ENCODE measurements at regions not wholly inside any gene's neighbourhood (a gene's known extent, or its start where the extent isn't known, plus 50 kb on each side); places are given as distances from the start of the nearest gene placed in this dataset.
"Not testable (repeated sequence)": the region's sequence is repeated elsewhere in the genome, so short reads cannot be mapped to it uniquely, and the experiment has no call there.

DNA sequence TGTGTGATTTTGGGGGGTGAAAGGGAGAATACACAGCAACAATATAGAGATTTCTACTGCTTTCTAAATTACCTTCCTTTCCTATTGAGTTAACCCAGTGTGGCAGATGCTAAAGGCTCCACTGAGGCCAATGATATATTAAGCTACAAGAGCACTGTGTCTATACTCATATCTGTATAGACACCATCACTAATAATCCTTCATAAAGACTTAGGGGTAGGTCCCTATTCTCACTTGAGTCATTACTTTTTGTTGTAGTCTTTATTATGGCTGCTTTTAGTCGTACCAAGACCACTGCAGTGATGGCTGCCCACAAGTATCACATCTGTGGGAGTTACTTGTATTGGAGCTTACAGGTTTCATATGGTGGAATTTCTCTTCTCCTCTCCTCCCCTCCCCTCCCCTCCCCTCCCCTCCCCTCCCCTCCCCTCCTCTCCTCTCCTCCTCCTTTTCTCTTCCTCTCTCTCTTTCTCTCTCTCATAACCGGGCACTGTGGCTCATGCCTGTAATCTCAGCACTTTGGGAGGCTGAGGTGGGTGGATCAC is 637.6 kb downstream of the ADCYAP1 start:
- ChIA-PET POLR2A (no interaction called here), CTCF (no interaction called here)
- Histone ChIP-seq H3K4me1 (ENCODE audit: control extremely low read depth in 1 of 4, control insufficient read depth in 4 of 4, insufficient read depth in 4 of 4, low read length in 3 of 4) (no peaks in the 10 kb centered on the region), H3K4me3 (ENCODE audit: control insufficient read depth in 1 of 7, extremely low read depth in 1 of 7, insufficient read depth in 4 of 7, low read depth in 2 of 7, low read length in 6 of 7) (no peak overlapping the region), H3K27me3 (replicated peaks in 2 of 5; ENCODE audit: control insufficient read depth in 4 of 5, insufficient read depth in 5 of 5, low read length in 4 of 5) (no peaks in the 10 kb centered on the region), H3K27ac (ENCODE audit: insufficient read depth in 1 of 2, low read depth in 1 of 2, low read length in 2 of 2, poor library complexity in 1 of 2, severe bottlenecking in 2 of 2) (no peak overlapping the region), H3K36me3 (ENCODE audit: control insufficient read depth in 4 of 4, insufficient read depth in 4 of 4, low read length in 3 of 4) (no peaks in the 10 kb centered on the region), H3K9me3 (ENCODE audit: control extremely low read depth in 1 of 5, control insufficient read depth in 4 of 5, insufficient read depth in 2 of 5, low read depth in 1 of 5, low read length in 4 of 5) (no peaks in the 10 kb centered on the region)
- DNase-seq, result no peak
- WGBS (ENCODE audit: insufficient coverage), result no CpG with 5 or more reads among the region's 2 CpGs

GRCh38 chr18:1544016-1544415 is 639.3 kb downstream of the ADCYAP1 start:
- 92% methylated on average over 2 of the region's 3 CpGs for WGBS (ENCODE audit: insufficient coverage)
- Histone ChIP-seq H3K27me3 (replicated peaks in 2 of 5; ENCODE audit: control insufficient read depth in 4 of 5, insufficient read depth in 5 of 5, low read length in 4 of 5) (no peaks in the 10 kb centered on the region), H3K27ac (ENCODE audit: insufficient read depth in 1 of 2, low read depth in 1 of 2, low read length in 2 of 2, poor library complexity in 1 of 2, severe bottlenecking in 2 of 2) (no peak overlapping the region), H3K4me3 (ENCODE audit: control insufficient read depth in 1 of 7, extremely low read depth in 1 of 7, insufficient read depth in 4 of 7, low read depth in 2 of 7, low read length in 6 of 7) (no peak overlapping the region), H3K9me3 (ENCODE audit: control extremely low read depth in 1 of 5, control insufficient read depth in 4 of 5, insufficient read depth in 2 of 5, low read depth in 1 of 5, low read length in 4 of 5) (no peaks in the 10 kb centered on the region), H3K4me1 (ENCODE audit: control extremely low read depth in 1 of 4, control insufficient read depth in 4 of 4, insufficient read depth in 4 of 4, low read length in 3 of 4) (no peaks in the 10 kb centered on the region), H3K36me3 (ENCODE audit: control insufficient read depth in 4 of 4, insufficient read depth in 4 of 4, low read length in 3 of 4) (no peaks in the 10 kb centered on the region)
- ChIA-PET POLR2A (no interaction called here), CTCF (no interaction called here)
- DNase-seq, result no peak

GRCh38 chr18:1557711-1558110 is 653.0 kb downstream of the ADCYAP1 start:
- H3K9me3 ChIP-seq (ENCODE audit: control extremely low read depth in 1 of 5, control insufficient read depth in 4 of 5, insufficient read depth in 2 of 5, low read depth in 1 of 5, low read length in 4 of 5); H3K4me1 ChIP-seq (ENCODE audit: control extremely low read depth in 1 of 4, control insufficient read depth in 4 of 4, insufficient read depth in 4 of 4, low read length in 3 of 4); H3K36me3 ChIP-seq (ENCODE audit: control insufficient read depth in 4 of 4, insufficient read depth in 4 of 4, low read length in 3 of 4); DNase-seq; POLR2A ChIA-PET; H3K4me3 ChIP-seq (ENCODE audit: control insufficient read depth in 1 of 7, extremely low read depth in 1 of 7, insufficient read depth in 4 of 7, low read depth in 2 of 7, low read length in 6 of 7); CTCF ChIA-PET; H3K27me3 ChIP-seq (replicated peaks in 2 of 5; ENCODE audit: control insufficient read depth in 4 of 5, insufficient read depth in 5 of 5, low read length in 4 of 5); H3K27ac ChIP-seq (ENCODE audit: insufficient read depth in 1 of 2, low read depth in 1 of 2, low read length in 2 of 2, poor library complexity in 1 of 2, severe bottlenecking in 2 of 2): not testable (repeated sequence)
- WGBS (ENCODE audit: insufficient coverage), result no CpG with 5 or more reads among the region's 1 CpG

GRCh38 chr18:1559563-1559962 is 654.9 kb downstream of the ADCYAP1 start:
- Histone ChIP-seq H3K27me3 (replicated peaks in 2 of 5; ENCODE audit: control insufficient read depth in 4 of 5, insufficient read depth in 5 of 5, low read length in 4 of 5) (no peaks in the 10 kb centered on the region), H3K4me3 (ENCODE audit: control insufficient read depth in 1 of 7, extremely low read depth in 1 of 7, insufficient read depth in 4 of 7, low read depth in 2 of 7, low read length in 6 of 7) (no peak overlapping the region), H3K9me3 (ENCODE audit: control extremely low read depth in 1 of 5, control insufficient read depth in 4 of 5, insufficient read depth in 2 of 5, low read depth in 1 of 5, low read length in 4 of 5) (no peaks in the 10 kb centered on the region), H3K36me3 (ENCODE audit: control insufficient read depth in 4 of 4, insufficient read depth in 4 of 4, low read length in 3 of 4) (no peaks in the 10 kb centered on the region), H3K4me1 (ENCODE audit: control extremely low read depth in 1 of 4, control insufficient read depth in 4 of 4, insufficient read depth in 4 of 4, low read length in 3 of 4) (no peaks in the 10 kb centered on the region), H3K27ac (ENCODE audit: insufficient read depth in 1 of 2, low read depth in 1 of 2, low read length in 2 of 2, poor library complexity in 1 of 2, severe bottlenecking in 2 of 2) (no peak overlapping the region)
- peak; percentile 16 to 67 (median 49) for DNase-seq
- CTCF ChIA-PET, result no interaction called here
- POLR2A ChIA-PET, result no interaction called here
- 29% methylated on average over 1 of the region's 3 CpGs for WGBS (ENCODE audit: insufficient coverage)

GRCh38 chr18:1564793-1565192 is 660.1 kb downstream of the ADCYAP1 start:
- H3K27me3 ChIP-seq (replicated peaks in 2 of 5; ENCODE audit: control insufficient read depth in 4 of 5, insufficient read depth in 5 of 5, low read length in 4 of 5), result no peaks in the 10 kb centered on the region
- no peak overlapping the region for H3K4me3 ChIP-seq (ENCODE audit: control insufficient read depth in 1 of 7, extremely low read depth in 1 of 7, insufficient read depth in 4 of 7, low read depth in 2 of 7, low read length in 6 of 7)
- H3K9me3 ChIP-seq (ENCODE audit: control extremely low read depth in 1 of 5, control insufficient read depth in 4 of 5, insufficient read depth in 2 of 5, low read depth in 1 of 5, low read length in 4 of 5), result no peaks in the 10 kb centered on the region
- POLR2A ChIA-PET, result no interaction called here
- DNase-seq, result no peak
- H3K36me3 ChIP-seq (ENCODE audit: control insufficient read depth in 4 of 4, insufficient read depth in 4 of 4, low read length in 3 of 4), result no peaks in the 10 kb centered on the region
- H3K4me1 ChIP-seq (ENCODE audit: control extremely low read depth in 1 of 4, control insufficient read depth in 4 of 4, insufficient read depth in 4 of 4, low read length in 3 of 4), result no peaks in the 10 kb centered on the region
- CTCF ChIA-PET, result interaction anchor here (0.7 to 1.3 kb wide), 2 partner anchors 19 to 99 kb away, joined by 3 read pairs; no protein-coding TSS in a partner anchor
- no peak overlapping the region for H3K27ac ChIP-seq (ENCODE audit: insufficient read depth in 1 of 2, low read depth in 1 of 2, low read length in 2 of 2, poor library complexity in 1 of 2, severe bottlenecking in 2 of 2)
- WGBS (ENCODE audit: insufficient coverage), result 94% methylated on average over 2 of the region's 3 CpGs

DNA sequence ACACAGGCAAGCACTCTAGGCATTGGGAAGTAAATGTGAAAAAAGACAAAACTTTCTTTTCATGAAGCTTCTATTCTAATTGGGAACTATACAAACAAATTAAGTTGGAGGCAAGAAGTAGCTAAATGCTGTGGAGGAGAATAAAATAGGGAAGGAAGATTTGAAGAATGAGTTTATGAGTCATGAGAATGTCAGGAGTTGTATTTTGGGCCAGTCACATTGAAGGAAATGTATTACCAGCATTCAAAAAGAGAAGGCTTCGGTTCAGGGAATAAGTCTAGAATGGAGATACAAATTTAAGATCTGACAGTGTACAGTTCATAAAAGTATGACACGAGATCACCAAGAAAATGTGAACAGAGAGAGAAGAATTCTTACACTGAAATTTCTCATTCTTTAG is 666.5 kb downstream of the ADCYAP1 start:
- peak in 1 of 3 donors; percentile 5 for DNase-seq
- CTCF ChIA-PET, result no interaction called here
- POLR2A ChIA-PET, result no interaction called here

GRCh38 chr18:1573732-1574131 is 669.1 kb downstream of the ADCYAP1 start:
- H3K9me3 ChIP-seq (ENCODE audit: control extremely low read depth in 1 of 5, control insufficient read depth in 4 of 5, insufficient read depth in 2 of 5, low read depth in 1 of 5, low read length in 4 of 5), result no peaks in the 10 kb centered on the region
- ChIA-PET POLR2A (no interaction called here), CTCF (interaction anchor here (1.2 kb wide), 1 partner anchor 15 kb away, joined by 3 read pairs; no protein-coding TSS in a partner anchor)
- H3K36me3 ChIP-seq (ENCODE audit: control insufficient read depth in 4 of 4, insufficient read depth in 4 of 4, low read length in 3 of 4), result no peaks in the 10 kb centered on the region
- DNase-seq, result no peak
- H3K4me1 ChIP-seq (ENCODE audit: control extremely low read depth in 1 of 4, control insufficient read depth in 4 of 4, insufficient read depth in 4 of 4, low read length in 3 of 4), result peaks cover 0 to 12% (median 2%) of the 10 kb centered on the region in 4 experiments
- 85% methylated on average over 4 of the region's 5 CpGs for WGBS (ENCODE audit: insufficient coverage)
- H3K27me3 ChIP-seq (replicated peaks in 2 of 5; ENCODE audit: control insufficient read depth in 4 of 5, insufficient read depth in 5 of 5, low read length in 4 of 5), result no peaks in the 10 kb centered on the region
- no peak overlapping the region for H3K4me3 ChIP-seq (ENCODE audit: control insufficient read depth in 1 of 7, extremely low read depth in 1 of 7, insufficient read depth in 4 of 7, low read depth in 2 of 7, low read length in 6 of 7)
- H3K27ac ChIP-seq (ENCODE audit: insufficient read depth in 1 of 2, low read depth in 1 of 2, low read length in 2 of 2, poor library complexity in 1 of 2, severe bottlenecking in 2 of 2), result no peak overlapping the region

More for the DNA sequence above, 666.5 kb downstream of the ADCYAP1 start:
- Histone ChIP-seq H3K27ac (ENCODE audit: insufficient read depth in 1 of 2, low read depth in 1 of 2, low read length in 2 of 2, poor library complexity in 1 of 2, severe bottlenecking in 2 of 2) (no peak overlapping the region), H3K9me3 (ENCODE audit: control extremely low read depth in 1 of 5, control insufficient read depth in 4 of 5, insufficient read depth in 2 of 5, low read depth in 1 of 5, low read length in 4 of 5) (no peaks in the 10 kb centered on the region), H3K36me3 (ENCODE audit: control insufficient read depth in 4 of 4, insufficient read depth in 4 of 4, low read length in 3 of 4) (no peaks in the 10 kb centered on the region), H3K4me3 (ENCODE audit: control insufficient read depth in 1 of 7, extremely low read depth in 1 of 7, insufficient read depth in 4 of 7, low read depth in 2 of 7, low read length in 6 of 7) (no peak overlapping the region), H3K4me1 (ENCODE audit: control extremely low read depth in 1 of 4, control insufficient read depth in 4 of 4, insufficient read depth in 4 of 4, low read length in 3 of 4) (peaks cover 0 to 3% (median 0%) of the 10 kb centered on the region in 4 experiments), H3K27me3 (replicated peaks in 2 of 5; ENCODE audit: control insufficient read depth in 4 of 5, insufficient read depth in 5 of 5, low read length in 4 of 5) (no peaks in the 10 kb centered on the region)
- 100% methylated on average over 1 of the region's 2 CpGs for WGBS (ENCODE audit: insufficient coverage)
